H9 (cell line): ENCODE measurements at regions not wholly inside any gene's neighbourhood (a gene's known extent, or its start where the extent isn't known, plus 50 kb on each side); places are given as distances from the start of the nearest gene placed in this dataset.

ENCODE experiments used
- DNase-seq: peaks from one replicate; pipeline ENCODE4 v3.0.0-alpha.2; 2017
- H2AFZ ChIP-seq: one replicate; pipeline ENCODE4 v1.6.1; 2013; ENCODE audit warnings: mild to moderate bottlenecking, low read length, control low read depth, moderate library complexity
- H2AK5ac ChIP-seq: 2 replicates; pipeline ENCODE4 v1.6.1; 2013; ENCODE audit warnings: low read length, control low read depth, mixed read lengths; ENCODE audit not compliant: insufficient read length
- H2BK120ac ChIP-seq: one replicate; pipeline ENCODE4 v1.6.1; 2013; ENCODE audit warnings: low read depth, mild to moderate bottlenecking, low read length, control low read depth, inconsistent platforms; ENCODE audit not compliant: poor library complexity, severe bottlenecking
- H2BK12ac ChIP-seq: 2 replicates; pipeline ENCODE4 v1.6.1; 2013; ENCODE audit warnings: low read length, control low read depth, mixed read lengths, low read depth; ENCODE audit not compliant: insufficient read length
- H2BK15ac ChIP-seq: 2 replicates; pipeline ENCODE4 v1.6.1; 2013; ENCODE audit warnings: low read depth, low read length, control low read depth
- H2BK20ac ChIP-seq: one replicate; pipeline ENCODE4 v1.6.1; 2013; ENCODE audit warnings: low read depth, mild to moderate bottlenecking, low read length, control low read depth, inconsistent platforms; ENCODE audit not compliant: poor library complexity, severe bottlenecking
- H2BK5ac ChIP-seq: 2 replicates; pipeline ENCODE4 v1.6.1; 2013; ENCODE audit warnings: low read length, control low read depth, mixed read lengths; ENCODE audit not compliant: insufficient read length
- H3K14ac ChIP-seq: 2 replicates; pipeline ENCODE4 v1.6.1; 2013; ENCODE audit warnings: low read length, control low read depth; ENCODE audit not compliant: insufficient read depth
- H3K18ac ChIP-seq: 2 replicates; pipeline ENCODE4 v1.6.1; 2013; ENCODE audit warnings: low read depth, mild to moderate bottlenecking, mixed read lengths, low read length, control low read depth; ENCODE audit not compliant: insufficient read length
- H3K23ac ChIP-seq: 2 replicates; pipeline ENCODE4 v1.6.1; 2013; ENCODE audit warnings: low read length, control low read depth, mixed read lengths, low read depth; ENCODE audit not compliant: insufficient read length
- H3K23me2 ChIP-seq: 2 replicates; pipeline ENCODE4 v1.6.1; 2013; ENCODE audit warnings: low read depth, mild to moderate bottlenecking, mixed read lengths, low read length, control low read depth; ENCODE audit not compliant: insufficient read length, poor library complexity, severe bottlenecking
- H3K27ac ChIP-seq: 2 replicates; pipeline ENCODE4 v1.5.1; 2013; ENCODE audit warnings: low read length, control low read depth, mixed read lengths, low read depth; ENCODE audit not compliant: insufficient read length
- H3K27me3 ChIP-seq: 2 replicates; pipeline ENCODE4 v1.6.1; 2013; ENCODE audit warnings: low read length, control low read depth, inconsistent platforms; ENCODE audit not compliant: insufficient read depth
- H3K4ac ChIP-seq: 2 replicates; pipeline ENCODE4 v1.6.1; 2013; ENCODE audit warnings: low read depth, mild to moderate bottlenecking, control low read depth, inconsistent platforms, low read length, moderate library complexity
- H3K4me1 ChIP-seq: 2 replicates; pipeline ENCODE4 v1.6.1; 2013; ENCODE audit warnings: low read length, control low read depth, inconsistent platforms; ENCODE audit not compliant: insufficient read depth
- H3K4me2 ChIP-seq: 2 replicates; pipeline ENCODE4 v1.6.1; 2013; ENCODE audit warnings: low read length, control low read depth, mixed read lengths; ENCODE audit not compliant: insufficient read length, insufficient read depth
- H3K56ac ChIP-seq: 2 replicates; pipeline ENCODE4 v1.6.1; 2013; ENCODE audit warnings: low read depth, mild to moderate bottlenecking, mixed read lengths, low read length, control low read depth; ENCODE audit not compliant: insufficient read length
- H3K79me1 ChIP-seq: 2 replicates; pipeline ENCODE4 v1.6.1; 2013; ENCODE audit warnings: low read depth, mild to moderate bottlenecking, moderate library complexity, low read length, control low read depth, inconsistent platforms; ENCODE audit not compliant: insufficient read depth, poor library complexity, severe bottlenecking
- H3K79me2 ChIP-seq: 2 replicates; pipeline ENCODE4 v1.6.1; 2013; ENCODE audit warnings: low read length, control low read depth, inconsistent platforms; ENCODE audit not compliant: insufficient read depth
- H3K9ac ChIP-seq: 2 replicates; pipeline ENCODE4 v1.6.1; 2013; ENCODE audit warnings: low read length, control low read depth, mixed read lengths; ENCODE audit not compliant: insufficient read length; ENCODE audit errors: extremely low read depth
- H3K9me3 ChIP-seq: one replicate; pipeline ENCODE4 v1.6.1; 2013; ENCODE audit warnings: low read depth, low read length, inconsistent platforms; ENCODE audit not compliant: control insufficient read depth
- H3T11ph ChIP-seq: one replicate; pipeline ENCODE4 v1.6.1; 2013; ENCODE audit warnings: mild to moderate bottlenecking, low read length, control low read depth, inconsistent platforms
- H4K20me1 ChIP-seq: one replicate; pipeline ENCODE4 v1.6.1; 2013; ENCODE audit not compliant: control insufficient read depth, insufficient read length, insufficient read depth
- H4K5ac ChIP-seq: 2 replicates; pipeline ENCODE4 v1.6.1; 2013; ENCODE audit warnings: low read depth, mild to moderate bottlenecking, mixed read lengths, low read length, control low read depth; ENCODE audit not compliant: insufficient read length
- H4K8ac ChIP-seq: replicated peaks from 2 replicates; pipeline ENCODE4 v1.6.1; 2013; ENCODE audit warnings: low read length, control low read depth, mixed read lengths, low read depth; ENCODE audit not compliant: insufficient read length
- H4K91ac ChIP-seq: 2 replicates; pipeline ENCODE4 v1.6.1; 2013; ENCODE audit warnings: low read depth, mild to moderate bottlenecking, moderate library complexity, mixed read lengths, low read length, control low read depth; ENCODE audit not compliant: insufficient read length
- H3K27ac Mint-ChIP-seq, 3 experiments: 2 replicates in 2 of 3; 3 replicates in 1 of 3; pipeline ENCODE4 v1.8.0; 2020 to 2021; ENCODE audit warnings: mixed read lengths in 3 of 3, mild to moderate bottlenecking in 1 of 3, moderate library complexity in 1 of 3
- H3K27me3 Mint-ChIP-seq: 2 replicates; pipeline ENCODE4 v1.8.0; 2021; ENCODE audit warnings: low read depth, mild to moderate bottlenecking, moderate library complexity, mixed read lengths
- H3K36me3 Mint-ChIP-seq, 3 experiments: 2 replicates in 2 of 3; 3 replicates in 1 of 3; pipeline ENCODE4 v1.8.0; 2020 to 2021; ENCODE audit warnings: low read depth in 3 of 3, mixed read lengths in 3 of 3; ENCODE audit not compliant: insufficient read depth in 1 of 3
- H3K4me1 Mint-ChIP-seq, 2 experiments: 2 replicates each; pipeline ENCODE4 v1.8.0; 2020; ENCODE audit warnings: mixed read lengths in 2 of 2
- H3K4me3 Mint-ChIP-seq, 2 experiments: 2 replicates in 1 of 2; 3 replicates in 1 of 2; pipeline ENCODE4 v1.8.0; 2020 to 2021; ENCODE audit warnings: mild to moderate bottlenecking in 2 of 2, mixed read lengths in 2 of 2, moderate library complexity in 1 of 2
- H3K9me3 Mint-ChIP-seq, 2 experiments: 2 replicates in 1 of 2; 3 replicates in 1 of 2; pipeline ENCODE4 v1.8.0; 2020; ENCODE audit warnings: mild to moderate bottlenecking in 2 of 2, mixed read lengths in 2 of 2, moderate library complexity in 1 of 2
- WGBS: extraction: QIAGEN DNeasy Blood & Tissue Kit; methylation state at CpG from one replicate; pipeline ENCODE4 v1.1.7; 2013; ENCODE audit warnings: missing lambda C conversion rate, low lambda C conversion rate, mixed read lengths; ENCODE audit not compliant: insufficient read length; ENCODE audit errors: extremely low coverage; 5-methylcytosine and 5-hydroxymethylcytosine counted together
- TF ChIP-seq, protein P1 (sequence below): fragments of 200-600 bp; sonication (generic); conservative IDR thresholded peaks from 3 replicates; pipeline ENCODE4 v1.8.0; 2021; ENCODE audit warnings: antibody characterized with exemption, mild to moderate bottlenecking

DNA sequence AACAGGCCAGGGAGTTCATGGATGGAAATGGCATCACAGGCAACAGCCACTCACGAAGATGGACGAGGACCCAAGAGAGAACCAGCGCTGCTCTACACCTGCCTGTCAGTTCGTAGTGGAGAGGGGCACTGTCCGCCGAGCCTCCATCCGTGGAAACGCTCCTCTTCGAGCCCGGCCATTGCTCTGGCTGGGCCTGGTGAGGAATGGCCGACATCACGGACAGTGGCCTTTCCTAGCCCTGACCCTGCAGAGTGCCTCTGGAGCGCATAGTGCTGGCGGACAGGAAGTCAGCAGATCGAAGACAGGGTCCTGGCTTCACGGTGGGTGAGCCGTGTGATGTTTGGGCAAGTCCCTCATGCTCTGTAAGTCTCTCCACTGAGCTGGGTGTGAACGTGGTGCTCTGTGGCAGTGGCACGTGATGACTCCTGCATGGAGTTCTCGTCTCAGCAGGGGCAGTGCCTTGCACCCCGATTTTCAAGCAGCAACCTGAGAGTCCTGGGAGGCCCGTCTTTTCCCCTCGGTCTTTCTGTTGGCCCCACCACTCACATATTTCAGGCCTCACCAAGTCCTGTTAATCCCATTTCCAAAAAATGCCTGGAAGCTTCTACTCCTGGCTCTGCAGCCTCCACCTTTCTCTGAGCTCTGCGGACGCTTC, 214.4 kb downstream of the ERMARD start:
- no peaks in the 10 kb centered on the region for H3K9me3 ChIP-seq
- DNase-seq = no peak
- H3K4me3 Mint-ChIP-seq = no peak overlapping the region
- no peak overlapping the region for H3T11ph ChIP-seq
- H2AFZ ChIP-seq = no peak overlapping the region
- no peak overlapping the region for H3K56ac ChIP-seq
- H3K27me3 ChIP-seq = no peaks in the 10 kb centered on the region; the same call in 1 of the 2 replicates
- no peak overlapping the region for H2BK5ac ChIP-seq
- peaks cover 2 to 26% (median 4%) of the 10 kb centered on the region in 3 experiments; a peak in 6 of 7 replicates for H3K36me3 Mint-ChIP-seq
- peaks cover 10 to 12% of the 10 kb centered on the region in 2 experiments for H3K4me1 Mint-ChIP-seq
- no peaks in the 10 kb centered on the region for H3K4me1 ChIP-seq
- no peaks in the 10 kb centered on the region for H4K20me1 ChIP-seq
- no CpG with 5 or more reads among the region's 25 CpGs for WGBS
- H3K4me2 ChIP-seq = no peak overlapping the region
- TF ChIP-seq, protein P1, sequence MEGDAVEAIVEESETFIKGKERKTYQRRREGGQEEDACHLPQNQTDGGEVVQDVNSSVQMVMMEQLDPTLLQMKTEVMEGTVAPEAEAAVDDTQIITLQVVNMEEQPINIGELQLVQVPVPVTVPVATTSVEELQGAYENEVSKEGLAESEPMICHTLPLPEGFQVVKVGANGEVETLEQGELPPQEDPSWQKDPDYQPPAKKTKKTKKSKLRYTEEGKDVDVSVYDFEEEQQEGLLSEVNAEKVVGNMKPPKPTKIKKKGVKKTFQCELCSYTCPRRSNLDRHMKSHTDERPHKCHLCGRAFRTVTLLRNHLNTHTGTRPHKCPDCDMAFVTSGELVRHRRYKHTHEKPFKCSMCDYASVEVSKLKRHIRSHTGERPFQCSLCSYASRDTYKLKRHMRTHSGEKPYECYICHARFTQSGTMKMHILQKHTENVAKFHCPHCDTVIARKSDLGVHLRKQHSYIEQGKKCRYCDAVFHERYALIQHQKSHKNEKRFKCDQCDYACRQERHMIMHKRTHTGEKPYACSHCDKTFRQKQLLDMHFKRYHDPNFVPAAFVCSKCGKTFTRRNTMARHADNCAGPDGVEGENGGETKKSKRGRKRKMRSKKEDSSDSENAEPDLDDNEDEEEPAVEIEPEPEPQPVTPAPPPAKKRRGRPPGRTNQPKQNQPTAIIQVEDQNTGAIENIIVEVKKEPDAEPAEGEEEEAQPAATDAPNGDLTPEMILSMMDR = no peak
- H4K8ac ChIP-seq = no peak overlapping the region
- peaks cover 13 to 23% of the 10 kb centered on the region in 2 experiments for H3K9me3 Mint-ChIP-seq
- peaks cover 3% of the 10 kb centered on the region for H3K23me2 ChIP-seq
- no peak overlapping the region for H2BK12ac ChIP-seq
- no peak overlapping the region for H3K14ac ChIP-seq
- no peaks in the 10 kb centered on the region for H3K79me2 ChIP-seq
- no peak overlapping the region; a peak in 1 of 7 replicates for H3K27ac Mint-ChIP-seq
- no peak overlapping the region for H4K91ac ChIP-seq
- no peaks in the 10 kb centered on the region for H3K79me1 ChIP-seq
- no peak overlapping the region for H2BK120ac ChIP-seq
- H3K27me3 Mint-ChIP-seq = peaks cover 30% of the 10 kb centered on the region
- no peak overlapping the region for H2BK20ac ChIP-seq
- no peak overlapping the region for H2AK5ac ChIP-seq
- no peak overlapping the region for H4K5ac ChIP-seq
- H3K9ac ChIP-seq = no peak overlapping the region
- H2BK15ac ChIP-seq = no peak overlapping the region
- no peak overlapping the region for H3K27ac ChIP-seq
- H3K4ac ChIP-seq = no peak overlapping the region
- no peak overlapping the region for H3K23ac ChIP-seq
- no peak overlapping the region for H3K18ac ChIP-seq
